ENCODE measurements at regions not wholly inside any gene's neighbourhood (a gene's known extent, or its start where the extent isn't known, plus 50 kb on each side); places are given as distances from the start of the nearest gene placed in this dataset.

GRCh38 chr1:84759756-84760155 lies 69.5 kb upstream of the SSX2IP start:
- H3K9me2 ChIP-seq (replicated peaks; ENCODE audit: low read depth, low read length): no peaks in the 10 kb centered on the region
- no peaks in the 10 kb centered on the region for H4K20me1 ChIP-seq (ENCODE audit: insufficient read depth, low read length, poor library complexity, severe bottlenecking)
- H3K27me3 ChIP-seq (ENCODE audit: insufficient read depth, low read length, poor library complexity, severe bottlenecking): no peaks in the 10 kb centered on the region
- H3F3A ChIP-seq (ENCODE audit: low read depth): no peaks in the 10 kb centered on the region
- H3K4me1 ChIP-seq (ENCODE audit: insufficient read depth, low read length, poor library complexity, severe bottlenecking): no peaks in the 10 kb centered on the region
- TF ChIP-seq EZH2phosphoT487 (IDR thresholded peaks at IDR 0.05; ENCODE audit: borderline replicate concordance) (no peak), CTCF (conservative IDR thresholded peaks at IDR 0.05; ENCODE audit: low read length) (no peak)
- H3K4me3 ChIP-seq (ENCODE audit: low read length, poor library complexity, severe bottlenecking): no peak overlapping the region
- no peaks in the 10 kb centered on the region for H3K36me3 ChIP-seq (ENCODE audit: insufficient read depth, low read length)
- H3K4me2 ChIP-seq (ENCODE audit: low read depth, low read length, poor library complexity, severe bottlenecking): no peak overlapping the region
- H3K79me2 ChIP-seq (ENCODE audit: insufficient read depth, low read length): no peaks in the 10 kb centered on the region
- no peaks in the 10 kb centered on the region for H3K9me3 ChIP-seq (ENCODE audit: insufficient read depth, low read depth, low read length)
- H3K9ac ChIP-seq (ENCODE audit: low read depth, low read length, poor library complexity, severe bottlenecking): no peak overlapping the region
- no peak overlapping the region for H2AFZ ChIP-seq (ENCODE audit: low read length)

DNA sequence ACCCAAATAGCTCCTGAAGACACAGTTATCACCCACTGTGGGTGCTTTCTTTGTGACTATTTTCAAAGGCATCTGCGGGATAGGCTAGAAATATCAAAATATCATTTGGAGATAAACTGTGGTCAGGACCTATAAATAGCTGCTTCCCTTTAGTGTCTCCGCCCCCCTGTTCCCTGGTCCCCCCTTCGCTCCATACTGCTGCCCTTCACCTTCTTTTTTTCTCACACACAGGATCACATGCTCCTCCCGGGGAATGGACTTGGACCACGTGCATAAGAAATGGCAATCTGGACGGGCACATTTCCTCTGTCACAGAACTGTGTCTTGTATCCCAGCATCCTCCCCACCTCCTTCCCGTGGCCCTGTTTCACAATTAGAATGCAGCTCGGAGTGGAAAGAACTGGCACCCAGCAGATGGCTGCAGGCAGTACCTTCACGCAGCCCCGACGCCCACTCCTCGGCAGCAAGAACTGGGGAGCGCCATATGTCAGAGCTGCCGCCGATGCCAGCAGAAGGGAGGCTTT lies 68.8 kb upstream of the SSX2IP start:
- no peak overlapping the region for H3K4me2 ChIP-seq (ENCODE audit: low read depth, low read length, poor library complexity, severe bottlenecking)
- no peaks in the 10 kb centered on the region for H3K36me3 ChIP-seq (ENCODE audit: insufficient read depth, low read length)
- H3K9ac ChIP-seq (ENCODE audit: low read depth, low read length, poor library complexity, severe bottlenecking): no peak overlapping the region
- no peaks in the 10 kb centered on the region for H3K27me3 ChIP-seq (ENCODE audit: insufficient read depth, low read length, poor library complexity, severe bottlenecking)
- H3K9me3 ChIP-seq (ENCODE audit: insufficient read depth, low read depth, low read length): no peaks in the 10 kb centered on the region
- no peaks in the 10 kb centered on the region for H3F3A ChIP-seq (ENCODE audit: low read depth)
- H4K20me1 ChIP-seq (ENCODE audit: insufficient read depth, low read length, poor library complexity, severe bottlenecking): no peaks in the 10 kb centered on the region
- H3K4me3 ChIP-seq (ENCODE audit: low read length, poor library complexity, severe bottlenecking): no peak overlapping the region
- no peak for TF ChIP-seq EZH2phosphoT487 (IDR thresholded peaks at IDR 0.05; ENCODE audit: borderline replicate concordance)
- TF ChIP-seq CTCF (conservative IDR thresholded peaks at IDR 0.05; ENCODE audit: low read length): no peak
- no peak overlapping the region for H2AFZ ChIP-seq (ENCODE audit: low read length)
- no peaks in the 10 kb centered on the region for H3K4me1 ChIP-seq (ENCODE audit: insufficient read depth, low read length, poor library complexity, severe bottlenecking)
- H3K79me2 ChIP-seq (ENCODE audit: insufficient read depth, low read length): no peaks in the 10 kb centered on the region
- H3K9me2 ChIP-seq (replicated peaks; ENCODE audit: low read depth, low read length): no peaks in the 10 kb centered on the region

- Histone ChIP-seq H3K9ac (ENCODE audit: low read depth, low read length, poor library complexity, severe bottlenecking) (no peak overlapping the region), H3K4me2 (ENCODE audit: low read depth, low read length, poor library complexity, severe bottlenecking) (no peak overlapping the region), H2AFZ (ENCODE audit: low read length) (no peak overlapping the region), H3K27me3 (ENCODE audit: insufficient read depth, low read length, poor library complexity, severe bottlenecking) (no peaks in the 10 kb centered on the region), H3K4me3 (ENCODE audit: low read length, poor library complexity, severe bottlenecking) (no peak overlapping the region), H3K4me1 (ENCODE audit: insufficient read depth, low read length, poor library complexity, severe bottlenecking) (no peaks in the 10 kb centered on the region), H3K36me3 (ENCODE audit: insufficient read depth, low read length) (no peaks in the 10 kb centered on the region), H3F3A (ENCODE audit: low read depth) (no peaks in the 10 kb centered on the region), H3K79me2 (ENCODE audit: insufficient read depth, low read length) (no peaks in the 10 kb centered on the region), H3K9me2 (replicated peaks; ENCODE audit: low read depth, low read length) (no peaks in the 10 kb centered on the region), H3K9me3 (ENCODE audit: insufficient read depth, low read depth, low read length) (no peaks in the 10 kb centered on the region), H4K20me1 (ENCODE audit: insufficient read depth, low read length, poor library complexity, severe bottlenecking) (no peaks in the 10 kb centered on the region)
- TF ChIP-seq CTCF (conservative IDR thresholded peaks at IDR 0.05; ENCODE audit: low read length) (no peak), EZH2phosphoT487 (IDR thresholded peaks at IDR 0.05; ENCODE audit: borderline replicate concordance) (no peak)
Measured at GRCh38 chr1:84758476-84758875, 68.2 kb upstream of the SSX2IP start.

All from Loucy (cell line).